DND-41 (cell line): ENCODE measurements at regions not wholly inside any gene's neighbourhood (a gene's known extent, or its start where the extent isn't known, plus 50 kb on each side); places are given as distances from the start of the nearest gene placed in this dataset.

ENCODE experiments used
- ATAC-seq: fragments of 200-7000 bp; cut with Tn5 transposase; 3 replicates; pipeline ENCODE4 v1.9.1; 2021; ENCODE audit warnings: low read depth; ENCODE audit not compliant: insufficient read depth
- DNase-seq: peaks from one replicate; pipeline ENCODE4 v3.0.0-alpha.2; 2020
- H2AFZ ChIP-seq: 2 replicates; pipeline ENCODE4 v1.6.0; 2012; ENCODE audit warnings: low read depth, low read length
- H3K27ac ChIP-seq: 2 replicates; pipeline ENCODE4 v1.5.1; 2012; ENCODE audit warnings: low read length, inconsistent platforms
- H3K27me3 ChIP-seq: fragments of 200-600 bp; sonication (generic); 2 replicates; pipeline ENCODE4 v1.6.0; 2012; ENCODE audit warnings: low read length, mild to moderate bottlenecking, inconsistent platforms; ENCODE audit not compliant: insufficient read depth, poor library complexity
- H3K36me3 ChIP-seq: 2 replicates; pipeline ENCODE4 v1.5.1; 2012; ENCODE audit warnings: low read length, inconsistent platforms; ENCODE audit not compliant: insufficient read depth
- H3K4me1 ChIP-seq: 2 replicates; pipeline ENCODE4 v1.5.1; 2012; ENCODE audit warnings: mild to moderate bottlenecking, low read length; ENCODE audit not compliant: insufficient read depth
- H3K4me2 ChIP-seq: 2 replicates; pipeline ENCODE4 v1.6.0; 2012; ENCODE audit warnings: mild to moderate bottlenecking, moderate library complexity, low read length, inconsistent platforms; ENCODE audit not compliant: insufficient read depth
- H3K4me3 ChIP-seq, 2 experiments: fragments of 200-600 bp in 1 of 2; shearing (Covaris generic) in 1 of 2; 2 replicates each; pipeline ENCODE4 v1.5.1; 2012 to 2016; ENCODE audit warnings: inconsistent platforms in 2 of 2, low read length in 2 of 2, mild to moderate bottlenecking in 2 of 2, low read depth in 1 of 2, moderate library complexity in 1 of 2
- H3K79me2 ChIP-seq: 2 replicates; pipeline ENCODE4 v1.6.0; 2012; ENCODE audit warnings: low read length, inconsistent platforms; ENCODE audit not compliant: insufficient read depth
- H3K9ac ChIP-seq: 2 replicates; pipeline ENCODE4 v1.6.0; 2012; ENCODE audit warnings: low read depth, mild to moderate bottlenecking, inconsistent platforms, low read length, moderate library complexity
- H3K9me3 ChIP-seq: 2 replicates; pipeline ENCODE4 v1.5.1; 2012; ENCODE audit warnings: low read length, moderate library complexity, mild to moderate bottlenecking, inconsistent platforms; ENCODE audit not compliant: insufficient read depth, severe bottlenecking
- H4K20me1 ChIP-seq: 2 replicates; pipeline ENCODE4 v1.6.0; 2012; ENCODE audit warnings: low read length; ENCODE audit not compliant: insufficient read depth
- CTCF ChIP-seq: IDR thresholded peaks from 2 replicates; pipeline ENCODE4 v1.5.1; 2012; ENCODE audit warnings: borderline replicate concordance, low read length, moderate library complexity, mild to moderate bottlenecking; ENCODE audit not compliant: poor library complexity, severe bottlenecking; ENCODE audit errors: extremely low read depth
- EZH2 ChIP-seq: IDR thresholded peaks from 3 replicates; pipeline ENCODE4 v1.6.1; 2012; ENCODE audit warnings: borderline replicate concordance, low read depth, mild to moderate bottlenecking, moderate library complexity, low read length, inconsistent platforms; ENCODE audit not compliant: severe bottlenecking

- no peaks in the 10 kb centered on the region for H3K9me3 ChIP-seq
- H3K4me1 ChIP-seq, result no peaks in the 10 kb centered on the region
- H3K36me3 ChIP-seq, result no peaks in the 10 kb centered on the region
- ATAC-seq (no peak), DNase-seq (no peak)
- no peak overlapping the region for H3K4me2 ChIP-seq
- no peaks in the 10 kb centered on the region for H4K20me1 ChIP-seq
- H3K9ac ChIP-seq, result no peak overlapping the region
- no peak overlapping the region for H3K27ac ChIP-seq
- H2AFZ ChIP-seq, result no peak overlapping the region
- H3K4me3 ChIP-seq, result no peak overlapping the region
- TF ChIP-seq CTCF, result no peak
- no peak for TF ChIP-seq EZH2
- H3K27me3 ChIP-seq, result no peaks in the 10 kb centered on the region
- no peaks in the 10 kb centered on the region for H3K79me2 ChIP-seq
These were observed 194.3 kb downstream of the MTX2 start for GRCh38 chr2:176463546-176463945.

GRCh38 chr2:176464886-176465564, 195.8 kb downstream of the MTX2 start:
- Histone ChIP-seq H3K27me3 (no peaks in the 10 kb centered on the region), H2AFZ (no peak overlapping the region), H3K9ac (no peak overlapping the region), H3K4me2 (no peak overlapping the region), H3K9me3 (no peaks in the 10 kb centered on the region), H3K4me3 (no peak overlapping the region), H3K4me1 (peaks cover 5% of the 10 kb centered on the region; the same call in 1 of the 2 replicates), H3K36me3 (no peaks in the 10 kb centered on the region), H3K27ac (no peak overlapping the region), H4K20me1 (no peaks in the 10 kb centered on the region), H3K79me2 (no peaks in the 10 kb centered on the region)
- TF ChIP-seq CTCF (no peak), EZH2 (no peak)
- no peak for ATAC-seq
- DNase-seq, result no peak

- Histone ChIP-seq H3K36me3 (no peaks in the 10 kb centered on the region), H3K9ac (no peak overlapping the region), H3K27ac (no peak overlapping the region), H3K79me2 (no peaks in the 10 kb centered on the region), H2AFZ (no peak overlapping the region), H3K4me1 (peaks cover 24% of the 10 kb centered on the region), H3K27me3 (no peaks in the 10 kb centered on the region), H3K4me2 (no peak overlapping the region), H4K20me1 (no peaks in the 10 kb centered on the region), H3K4me3 (no peak overlapping the region), H3K9me3 (no peaks in the 10 kb centered on the region)
- ATAC-seq (no peak), DNase-seq (no peak)
- TF ChIP-seq EZH2 (no peak), CTCF (no peak)
These were observed 197.7 kb downstream of the MTX2 start for GRCh38 chr2:176466918-176467452.
